ENCODE measurements at regions not wholly inside any gene's neighbourhood (a gene's known extent, or its start where the extent isn't known, plus 50 kb on each side); places are given as distances from the start of the nearest gene placed in this dataset.
A peak's percentile ranks its signal among the peaks of the same experiment; 100 is the strongest.

GRCh38 chr2:39499336-39499735 lies 62.3 kb upstream of the MAP4K3 start:
- Histone ChIP-seq H3K4me3 (ENCODE audit: low read length) (no peak overlapping the region), H3K27ac (ENCODE audit: low read length) (no peak overlapping the region), H3K27me3 (ENCODE audit: control insufficient read depth, insufficient read depth, low read length) (no peaks in the 10 kb centered on the region), H3K9me3 (ENCODE audit: control insufficient read depth, low read depth, low read length) (peaks cover 2% of the 10 kb centered on the region), H3K36me3 (ENCODE audit: control insufficient read depth, insufficient read depth, low read length) (no peaks in the 10 kb centered on the region), H3K4me1 (ENCODE audit: control insufficient read depth, insufficient read depth, low read length) (peaks cover 7% of the 10 kb centered on the region)
- no CpG with 5 or more reads among the region's 2 CpGs for WGBS (ENCODE audit: insufficient coverage, low lambda C conversion rate)
- no peak for DNase-seq

- Histone ChIP-seq H3K27ac (ENCODE audit: low read length) (no peak overlapping the region), H3K4me1 (ENCODE audit: control insufficient read depth, insufficient read depth, low read length) (peaks cover 9% of the 10 kb centered on the region), H3K9me3 (ENCODE audit: control insufficient read depth, low read depth, low read length) (peaks cover 2% of the 10 kb centered on the region), H3K4me3 (ENCODE audit: low read length) (no peak overlapping the region), H3K36me3 (ENCODE audit: control insufficient read depth, insufficient read depth, low read length) (no peaks in the 10 kb centered on the region), H3K27me3 (ENCODE audit: control insufficient read depth, insufficient read depth, low read length) (no peaks in the 10 kb centered on the region)
- WGBS (ENCODE audit: insufficient coverage, low lambda C conversion rate) = no CpG with 5 or more reads among the region's 1 CpG
- no peak for DNase-seq
These were observed 64.3 kb upstream of the MAP4K3 start for GRCh38 chr2:39501412-39501811.

GRCh38 chr2:39503277-39503676 lies 66.2 kb upstream of the MAP4K3 start:
- Histone ChIP-seq H3K27ac (ENCODE audit: low read length) (no peak overlapping the region), H3K4me1 (ENCODE audit: control insufficient read depth, insufficient read depth, low read length) (peaks cover 9% of the 10 kb centered on the region), H3K9me3 (ENCODE audit: control insufficient read depth, low read depth, low read length) (peaks cover 2% of the 10 kb centered on the region), H3K4me3 (ENCODE audit: low read length) (no peak overlapping the region), H3K27me3 (ENCODE audit: control insufficient read depth, insufficient read depth, low read length) (no peaks in the 10 kb centered on the region), H3K36me3 (ENCODE audit: control insufficient read depth, insufficient read depth, low read length) (no peaks in the 10 kb centered on the region)
- no peak for DNase-seq
- WGBS (ENCODE audit: insufficient coverage, low lambda C conversion rate) = no CpG with 5 or more reads among the region's 2 CpGs

GRCh38 chr2:39504790-39505335 lies 67.8 kb upstream of the MAP4K3 start:
- peaks cover 9% of the 10 kb centered on the region for H3K4me1 ChIP-seq (ENCODE audit: control insufficient read depth, insufficient read depth, low read length)
- H3K27me3 ChIP-seq (ENCODE audit: control insufficient read depth, insufficient read depth, low read length) = no peaks in the 10 kb centered on the region
- peaks cover 2% of the 10 kb centered on the region for H3K9me3 ChIP-seq (ENCODE audit: control insufficient read depth, low read depth, low read length)
- no peak overlapping the region for H3K4me3 ChIP-seq (ENCODE audit: low read length)
- peak overlapping the region; percentile 64 for H3K27ac ChIP-seq (ENCODE audit: low read length)
- H3K36me3 ChIP-seq (ENCODE audit: control insufficient read depth, insufficient read depth, low read length) = no peaks in the 10 kb centered on the region
- DNase-seq = peak in 1 of 2 donors; percentile 47
- 0% methylated on average over 2 of the region's 5 CpGs for WGBS (ENCODE audit: insufficient coverage, low lambda C conversion rate)

- H3K9me3 ChIP-seq (ENCODE audit: control insufficient read depth, low read depth, low read length) = no peaks in the 10 kb centered on the region
- H3K27me3 ChIP-seq (ENCODE audit: control insufficient read depth, insufficient read depth, low read length) = no peaks in the 10 kb centered on the region
- DNase-seq = no peak
- no peaks in the 10 kb centered on the region for H3K36me3 ChIP-seq (ENCODE audit: control insufficient read depth, insufficient read depth, low read length)
- peaks cover 8% of the 10 kb centered on the region for H3K4me1 ChIP-seq (ENCODE audit: control insufficient read depth, insufficient read depth, low read length)
- H3K27ac ChIP-seq (ENCODE audit: low read length) = no peak overlapping the region
- WGBS (ENCODE audit: insufficient coverage, low lambda C conversion rate) = no CpG with 5 or more reads among the region's 2 CpGs
- H3K4me3 ChIP-seq (ENCODE audit: low read length) = no peak overlapping the region
These were observed 69.1 kb upstream of the MAP4K3 start for GRCh38 chr2:39506215-39506614.

- no peak overlapping the region for H3K27ac ChIP-seq (ENCODE audit: low read length)
- no peaks in the 10 kb centered on the region for H3K36me3 ChIP-seq (ENCODE audit: control insufficient read depth, insufficient read depth, low read length)
- H3K27me3 ChIP-seq (ENCODE audit: control insufficient read depth, insufficient read depth, low read length) = no peaks in the 10 kb centered on the region
- WGBS (ENCODE audit: insufficient coverage, low lambda C conversion rate) = 80% methylated on average over 1 of the region's 4 CpGs
- no peak for DNase-seq
- no peak overlapping the region for H3K4me3 ChIP-seq (ENCODE audit: low read length)
- H3K4me1 ChIP-seq (ENCODE audit: control insufficient read depth, insufficient read depth, low read length) = peaks cover 22% of the 10 kb centered on the region
- no peaks in the 10 kb centered on the region for H3K9me3 ChIP-seq (ENCODE audit: control insufficient read depth, low read depth, low read length)
These were observed 71.1 kb upstream of the MAP4K3 start for GRCh38 chr2:39508198-39508597.

GRCh38 chr2:39510140-39510539 lies 73.1 kb upstream of the MAP4K3 start:
- H3K27ac ChIP-seq (ENCODE audit: low read length) = peak overlapping the region; percentile 26
- no peak overlapping the region for H3K4me3 ChIP-seq (ENCODE audit: low read length)
- no peak for DNase-seq
- peaks cover 16% of the 10 kb centered on the region for H3K4me1 ChIP-seq (ENCODE audit: control insufficient read depth, insufficient read depth, low read length)
- no peaks in the 10 kb centered on the region for H3K27me3 ChIP-seq (ENCODE audit: control insufficient read depth, insufficient read depth, low read length)
- no CpG with 5 or more reads among the region's 5 CpGs for WGBS (ENCODE audit: insufficient coverage, low lambda C conversion rate)
- no peaks in the 10 kb centered on the region for H3K36me3 ChIP-seq (ENCODE audit: control insufficient read depth, insufficient read depth, low read length)
- no peaks in the 10 kb centered on the region for H3K9me3 ChIP-seq (ENCODE audit: control insufficient read depth, low read depth, low read length)

- Histone ChIP-seq H3K36me3 (ENCODE audit: control insufficient read depth, insufficient read depth, low read length) (no peaks in the 10 kb centered on the region), H3K9me3 (ENCODE audit: control insufficient read depth, low read depth, low read length) (no peaks in the 10 kb centered on the region), H3K4me1 (ENCODE audit: control insufficient read depth, insufficient read depth, low read length) (peaks cover 27% of the 10 kb centered on the region), H3K27me3 (ENCODE audit: control insufficient read depth, insufficient read depth, low read length) (no peaks in the 10 kb centered on the region), H3K27ac (ENCODE audit: low read length) (no peak overlapping the region), H3K4me3 (ENCODE audit: low read length) (no peak overlapping the region)
- WGBS (ENCODE audit: insufficient coverage, low lambda C conversion rate) = no CpG with 5 or more reads among the region's 4 CpGs
- no peak for DNase-seq
These were observed 74.1 kb upstream of the MAP4K3 start for GRCh38 chr2:39511219-39511604.

GRCh38 chr2:39511605-39512433 lies 74.7 kb upstream of the MAP4K3 start:
- WGBS (ENCODE audit: insufficient coverage, low lambda C conversion rate) = no CpG with 5 or more reads among the region's 3 CpGs
- DNase-seq = no peak
- no peaks in the 10 kb centered on the region for H3K36me3 ChIP-seq (ENCODE audit: control insufficient read depth, insufficient read depth, low read length)
- H3K27me3 ChIP-seq (ENCODE audit: control insufficient read depth, insufficient read depth, low read length) = no peaks in the 10 kb centered on the region
- peaks cover 30% of the 10 kb centered on the region for H3K4me1 ChIP-seq (ENCODE audit: control insufficient read depth, insufficient read depth, low read length)
- H3K4me3 ChIP-seq (ENCODE audit: low read length) = no peak overlapping the region
- H3K9me3 ChIP-seq (ENCODE audit: control insufficient read depth, low read depth, low read length) = no peaks in the 10 kb centered on the region
- peak overlapping the region; percentile 16 for H3K27ac ChIP-seq (ENCODE audit: low read length)

- Histone ChIP-seq H3K4me1 (ENCODE audit: control insufficient read depth, insufficient read depth, low read length) (peaks cover 30% of the 10 kb centered on the region), H3K36me3 (ENCODE audit: control insufficient read depth, insufficient read depth, low read length) (no peaks in the 10 kb centered on the region), H3K27me3 (ENCODE audit: control insufficient read depth, insufficient read depth, low read length) (no peaks in the 10 kb centered on the region), H3K9me3 (ENCODE audit: control insufficient read depth, low read depth, low read length) (no peaks in the 10 kb centered on the region), H3K4me3 (ENCODE audit: low read length) (no peak overlapping the region), H3K27ac (ENCODE audit: low read length) (no peak overlapping the region)
- 80% methylated on average over 1 of the region's 7 CpGs for WGBS (ENCODE audit: insufficient coverage, low lambda C conversion rate)
- no peak for DNase-seq
These were observed 75.4 kb upstream of the MAP4K3 start for GRCh38 chr2:39512434-39512935.
